Cardiac fibroblast (primary cell): ENCODE measurements at regions not wholly inside any gene's neighbourhood (a gene's known extent, or its start where the extent isn't known, plus 50 kb on each side); places are given as distances from the start of the nearest gene placed in this dataset.

ENCODE experiments used
- DNase-seq, 2 donors: peaks; one replicate each; pipeline versions ENCODE4 v3.0.0 to v3.0.0-alpha.2; 2010; ENCODE audit warnings: low read depth in 2 of 2
- H3K4me3 ChIP-seq, 2 donors: replicated peaks in 1 of 2; 1 replicate in 1 of 2; 2 replicates in 1 of 2; pipeline ENCODE4 v1.5.1; 2011; ENCODE audit warnings: low read depth in 2 of 2, low read length in 2 of 2, mild to moderate bottlenecking in 2 of 2, moderate library complexity in 1 of 2
- CTCF ChIP-seq: IDR thresholded peaks from one replicate; pipeline ENCODE4 v1.5.1; 2011; ENCODE audit warnings: low read depth, mild to moderate bottlenecking, low read length, inconsistent platforms

DNA sequence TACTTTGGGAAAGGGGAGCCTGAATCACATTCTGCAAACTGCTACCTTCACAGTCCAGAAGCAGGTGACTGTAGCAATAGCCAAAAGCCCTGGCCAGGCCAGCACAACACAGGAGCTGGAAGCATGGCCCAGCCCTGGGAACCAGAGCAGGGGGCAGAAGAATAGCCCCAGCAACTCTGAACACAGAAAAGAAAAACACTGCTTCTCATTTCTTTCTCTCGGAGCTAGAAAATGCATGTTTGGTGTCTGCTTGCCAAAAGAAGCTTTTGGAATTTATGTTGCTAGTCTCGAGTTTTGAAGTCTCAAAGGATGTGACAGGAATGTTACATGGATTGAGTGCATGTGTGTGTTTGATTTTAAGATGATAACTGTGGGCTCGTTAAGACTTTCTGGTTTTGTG lies 79.8 kb upstream of the SCAF8 start:
- peak in 1 of 2 donors; percentile 51 for DNase-seq
- TF ChIP-seq CTCF: no peak
- H3K4me3 ChIP-seq: no peak overlapping the region

DNA sequence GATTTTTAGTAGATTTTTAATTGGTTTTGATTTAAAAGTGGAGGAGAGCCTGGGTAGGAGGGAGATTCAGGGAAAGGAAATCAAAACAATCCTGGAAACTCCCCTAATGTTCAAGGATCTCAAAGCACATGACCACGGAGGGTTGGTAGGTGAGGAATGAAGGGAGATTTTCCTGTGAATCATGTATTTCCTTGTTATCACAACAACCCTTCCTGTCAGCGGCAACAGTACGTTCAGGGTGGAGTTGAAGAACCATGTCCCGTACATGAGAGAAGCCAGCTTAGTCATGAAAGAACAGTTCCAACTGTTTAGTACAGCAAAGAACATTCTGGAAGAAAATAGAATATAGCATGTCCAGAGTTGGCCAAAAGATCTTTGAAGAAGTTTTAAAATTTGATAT lies 79.4 kb upstream of the SCAF8 start:
- no peak for TF ChIP-seq CTCF
- H3K4me3 ChIP-seq: no peak overlapping the region
- DNase-seq: peak; percentile 91 to 93

DNA sequence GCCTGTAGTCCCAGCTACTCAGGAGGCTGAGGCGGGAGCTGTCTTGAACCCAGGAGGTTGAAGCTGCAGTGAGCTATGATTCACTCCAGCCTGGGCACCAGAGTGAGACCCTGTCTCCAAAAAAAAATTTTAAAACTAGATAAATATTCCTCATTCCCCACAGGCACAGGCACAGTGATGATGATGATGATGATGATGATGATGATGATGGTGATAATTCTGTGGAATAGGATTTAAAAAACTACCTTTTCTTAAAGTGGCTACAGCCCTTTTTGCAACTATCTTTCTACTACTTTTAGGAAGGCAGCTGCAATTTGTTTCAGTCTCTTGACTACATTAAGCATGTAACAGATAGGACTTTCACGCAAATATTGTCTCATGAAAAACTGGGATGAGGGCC lies 76.6 kb upstream of the SCAF8 start:
- H3K4me3 ChIP-seq: no peak overlapping the region
- TF ChIP-seq CTCF: no peak
- no peak for DNase-seq

DNA sequence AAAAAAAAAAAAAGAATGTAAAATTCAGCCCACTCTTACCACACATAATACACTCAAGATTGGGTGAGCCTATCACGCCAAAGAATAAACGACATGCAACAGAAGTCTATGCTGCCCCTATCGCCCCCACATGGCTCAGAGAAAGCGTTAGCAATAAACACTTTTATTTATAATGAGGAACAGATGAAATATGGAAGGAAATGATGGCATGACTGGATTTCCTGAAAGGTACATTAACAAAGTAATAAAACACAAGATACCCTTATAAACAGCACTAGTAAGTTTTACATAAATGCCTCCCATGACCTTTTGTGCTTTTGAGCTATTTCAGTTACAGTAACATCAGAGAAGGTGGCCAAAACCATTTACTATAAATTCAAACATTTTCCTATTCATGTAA lies 71.4 kb upstream of the SCAF8 start:
- DNase-seq: no peak
- H3K4me3 ChIP-seq: no peak overlapping the region

DNA sequence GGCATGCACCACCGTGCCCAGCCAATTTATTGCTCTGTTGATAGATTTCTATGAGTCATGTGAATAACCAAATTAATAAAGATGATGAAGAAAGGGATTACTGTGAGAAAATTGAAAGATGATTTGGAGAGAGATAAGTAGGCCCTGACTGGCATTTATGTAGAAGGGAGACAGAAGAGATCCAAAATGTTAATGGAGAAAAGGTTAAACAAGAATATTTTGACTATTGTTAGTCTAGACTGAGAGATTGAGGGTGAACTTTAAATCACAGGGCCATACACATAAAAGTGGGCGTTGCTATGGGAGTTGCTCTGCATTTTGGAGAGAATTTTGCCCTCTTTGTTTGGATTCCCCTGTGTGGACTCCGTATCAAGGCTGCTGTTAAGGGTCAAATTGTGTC lies 68.9 kb upstream of the SCAF8 start:
- no peak for DNase-seq
- TF ChIP-seq CTCF: no peak
- no peak overlapping the region for H3K4me3 ChIP-seq

More for the DNA sequence above, 71.4 kb upstream of the SCAF8 start:
- no peak for TF ChIP-seq CTCF

GRCh38 chr6:154668156-154668555 lies 65.1 kb upstream of the SCAF8 start:
- TF ChIP-seq CTCF: no peak
- no peak overlapping the region for H3K4me3 ChIP-seq
- DNase-seq: no peak

GRCh38 chr6:154672086-154672485 lies 61.1 kb upstream of the SCAF8 start:
- H3K4me3 ChIP-seq: no peak overlapping the region
- no peak for DNase-seq
- TF ChIP-seq CTCF: no peak
